OCI-LY1 (cell line): ENCODE measurements at regions not wholly inside any gene's neighbourhood (a gene's known extent, or its start where the extent isn't known, plus 50 kb on each side); places are given as distances from the start of the nearest gene placed in this dataset.

Source experiments
- H2AFZ ChIP-seq: fragments of 200-600 bp; sonication (generic), shearing (Covaris generic); 2 replicates; pipeline ENCODE4 v1.6.0; 2014; ENCODE audit warnings: antibody characterized with exemption, mild to moderate bottlenecking, low read length
- H3F3A ChIP-seq: fragments of 200-600 bp; sonication (generic), shearing (Covaris generic); 2 replicates; pipeline ENCODE4 v1.6.0; 2014; ENCODE audit warnings: mild to moderate bottlenecking, antibody characterized with exemption, low read length, moderate library complexity; ENCODE audit not compliant: insufficient read depth
- H3K27ac ChIP-seq: fragments of 200-600 bp; sonication (generic); 2 replicates; pipeline ENCODE4 v1.5.1; 2014; ENCODE audit warnings: low read length, mixed run types, mild to moderate bottlenecking, low read depth; ENCODE audit not compliant: poor library complexity, severe bottlenecking
- H3K27me3 ChIP-seq: fragments of 200-600 bp; sonication (generic); 2 replicates; pipeline ENCODE4 v1.6.0; 2014; ENCODE audit warnings: antibody characterized with exemption, mild to moderate bottlenecking, low read length, moderate library complexity; ENCODE audit not compliant: insufficient read depth
- H3K36me3 ChIP-seq: fragments of 200-600 bp; sonication (generic); 2 replicates; pipeline ENCODE4 v1.6.1; 2014; ENCODE audit warnings: mild to moderate bottlenecking, antibody characterized with exemption, low read length, moderate library complexity, mixed read lengths; ENCODE audit not compliant: insufficient read depth
- H3K4me1 ChIP-seq: fragments of 200-600 bp; sonication (generic); 2 replicates; pipeline ENCODE4 v1.5.1; 2014; ENCODE audit warnings: mild to moderate bottlenecking, low read length, moderate library complexity; ENCODE audit not compliant: insufficient read depth, severe bottlenecking
- H3K4me2 ChIP-seq: fragments of 200-600 bp; sonication (generic), shearing (Covaris generic); 2 replicates; pipeline ENCODE4 v1.6.1; 2014; ENCODE audit warnings: low read length
- H3K4me3 ChIP-seq: fragments of 200-600 bp; sonication (generic); 2 replicates; pipeline ENCODE4 v1.5.1; 2014; ENCODE audit warnings: low read length, low read depth, mild to moderate bottlenecking, mixed read lengths; ENCODE audit not compliant: poor library complexity, severe bottlenecking
- H3K79me2 ChIP-seq: fragments of 200-600 bp; shearing (Covaris generic); 2 replicates; pipeline ENCODE4 v1.6.1; 2016; ENCODE audit warnings: mixed run types, low read length, mixed read lengths; ENCODE audit not compliant: insufficient read depth
- H3K9ac ChIP-seq: fragments of 200-600 bp; sonication (generic), shearing (Covaris generic); 2 replicates; pipeline ENCODE4 v1.6.1; 2014; ENCODE audit warnings: mild to moderate bottlenecking, low read length, mixed read lengths
- H3K9me2 ChIP-seq: fragments of 200-600 bp; sonication (generic), shearing (Covaris generic); 2 replicates; pipeline ENCODE4 v1.6.1; 2014; ENCODE audit warnings: low read depth, mild to moderate bottlenecking, low read length, mixed read lengths
- H3K9me3 ChIP-seq: fragments of 200-600 bp; shearing (Covaris generic); 2 replicates; pipeline ENCODE4 v1.6.1; 2014; ENCODE audit warnings: low read length, mixed read lengths
- H4K20me1 ChIP-seq: fragments of 200-600 bp; sonication (generic), shearing (Covaris generic); 2 replicates; pipeline ENCODE4 v1.6.0; 2016; ENCODE audit warnings: mild to moderate bottlenecking, low read length; ENCODE audit not compliant: insufficient read depth
- EZH2 ChIP-seq: fragments of 200-600 bp; sonication (generic), shearing (Covaris generic); IDR thresholded peaks from 2 replicates; pipeline ENCODE4 v1.8.0; 2017; ENCODE audit warnings: borderline replicate concordance, mixed run types, mild to moderate bottlenecking, antibody characterized with exemption, low read length, moderate library complexity, mixed read lengths
- TF ChIP-seq, protein P1 (sequence below): fragments of 200-600 bp; sonication (generic), shearing (Covaris generic); IDR thresholded peaks from 2 replicates; pipeline ENCODE4 v1.5.1; 2017; ENCODE audit warnings: mild to moderate bottlenecking, antibody characterized with exemption, low read length, moderate library complexity, mixed read lengths

DNA sequence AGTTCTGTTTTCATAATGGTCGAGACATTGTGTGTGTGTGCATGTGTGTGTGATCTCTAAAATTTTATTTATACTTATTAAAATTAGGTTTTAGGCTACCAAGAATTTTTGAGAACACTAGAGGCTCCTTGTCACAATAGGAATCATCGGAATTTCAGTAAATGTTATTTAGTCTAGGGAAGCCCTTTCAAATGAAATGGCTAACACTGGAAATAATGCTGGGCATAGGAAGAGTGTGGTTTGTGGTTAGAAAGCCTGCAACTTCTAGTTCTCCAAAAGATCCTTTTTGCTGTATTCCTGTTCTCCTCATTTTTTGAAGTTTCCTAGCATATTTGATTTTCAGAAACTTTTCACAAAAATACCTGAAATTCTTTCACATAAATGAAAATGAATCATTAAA lies 92.5 kb upstream of the MBNL1 start:
- Histone ChIP-seq H3K9me2 (no peaks in the 10 kb centered on the region), H3K27ac (no peak overlapping the region), H3K9me3 (peaks cover 6% of the 10 kb centered on the region; the same call in 1 of the 2 replicates), H3K27me3 (peaks cover 5% of the 10 kb centered on the region; the same call in 1 of the 2 replicates), H3K4me1 (no peaks in the 10 kb centered on the region), H3F3A (no peaks in the 10 kb centered on the region), H3K4me2 (no peak overlapping the region), H3K4me3 (no peak overlapping the region), H3K36me3 (no peaks in the 10 kb centered on the region), H4K20me1 (no peaks in the 10 kb centered on the region), H3K9ac (no peak overlapping the region), H2AFZ (no peak overlapping the region), H3K79me2 (no peaks in the 10 kb centered on the region)
- TF ChIP-seq EZH2, result no peak
- TF ChIP-seq, protein P1, sequence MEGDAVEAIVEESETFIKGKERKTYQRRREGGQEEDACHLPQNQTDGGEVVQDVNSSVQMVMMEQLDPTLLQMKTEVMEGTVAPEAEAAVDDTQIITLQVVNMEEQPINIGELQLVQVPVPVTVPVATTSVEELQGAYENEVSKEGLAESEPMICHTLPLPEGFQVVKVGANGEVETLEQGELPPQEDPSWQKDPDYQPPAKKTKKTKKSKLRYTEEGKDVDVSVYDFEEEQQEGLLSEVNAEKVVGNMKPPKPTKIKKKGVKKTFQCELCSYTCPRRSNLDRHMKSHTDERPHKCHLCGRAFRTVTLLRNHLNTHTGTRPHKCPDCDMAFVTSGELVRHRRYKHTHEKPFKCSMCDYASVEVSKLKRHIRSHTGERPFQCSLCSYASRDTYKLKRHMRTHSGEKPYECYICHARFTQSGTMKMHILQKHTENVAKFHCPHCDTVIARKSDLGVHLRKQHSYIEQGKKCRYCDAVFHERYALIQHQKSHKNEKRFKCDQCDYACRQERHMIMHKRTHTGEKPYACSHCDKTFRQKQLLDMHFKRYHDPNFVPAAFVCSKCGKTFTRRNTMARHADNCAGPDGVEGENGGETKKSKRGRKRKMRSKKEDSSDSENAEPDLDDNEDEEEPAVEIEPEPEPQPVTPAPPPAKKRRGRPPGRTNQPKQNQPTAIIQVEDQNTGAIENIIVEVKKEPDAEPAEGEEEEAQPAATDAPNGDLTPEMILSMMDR, result no peak

GRCh38 chr3:152176998-152177397 lies 91.7 kb upstream of the MBNL1 start:
- no peak overlapping the region for H3K9ac ChIP-seq

GRCh38 chr3:152177757-152178156 lies 91.0 kb upstream of the MBNL1 start:
- H3K27ac ChIP-seq, result no peak overlapping the region
- H3K4me2 ChIP-seq, result no peak overlapping the region
- TF ChIP-seq, protein P1, result no peak
- TF ChIP-seq EZH2, result no peak
- no peak overlapping the region for H3K4me3 ChIP-seq
- no peaks in the 10 kb centered on the region for H3K9me3 ChIP-seq
- H3F3A ChIP-seq, result no peaks in the 10 kb centered on the region
- no peaks in the 10 kb centered on the region for H4K20me1 ChIP-seq
- H2AFZ ChIP-seq, result no peak overlapping the region
- no peaks in the 10 kb centered on the region for H3K79me2 ChIP-seq
- H3K9ac ChIP-seq, result no peak overlapping the region
- H3K9me2 ChIP-seq, result no peaks in the 10 kb centered on the region
- no peaks in the 10 kb centered on the region for H3K36me3 ChIP-seq
- H3K4me1 ChIP-seq, result no peaks in the 10 kb centered on the region
- H3K27me3 ChIP-seq, result no peaks in the 10 kb centered on the region; the same call in 1 of the 2 replicates

More at GRCh38 chr3:152176998-152177397, 91.7 kb upstream of the MBNL1 start:
- no peaks in the 10 kb centered on the region for H3K9me2 ChIP-seq
- H3F3A ChIP-seq, result no peaks in the 10 kb centered on the region
- no peak overlapping the region for H3K27ac ChIP-seq
- no peaks in the 10 kb centered on the region for H3K36me3 ChIP-seq
- no peaks in the 10 kb centered on the region for H4K20me1 ChIP-seq
- no peaks in the 10 kb centered on the region for H3K79me2 ChIP-seq
- peaks cover 1% of the 10 kb centered on the region; the same call in 1 of the 2 replicates for H3K9me3 ChIP-seq
- peaks cover 1% of the 10 kb centered on the region; the same call in 1 of the 2 replicates for H3K27me3 ChIP-seq
- no peak overlapping the region for H2AFZ ChIP-seq
- TF ChIP-seq, protein P1, result no peak
- no peaks in the 10 kb centered on the region for H3K4me1 ChIP-seq
- no peak overlapping the region for H3K4me3 ChIP-seq
- H3K4me2 ChIP-seq, result no peak overlapping the region
